Vagina (tissue), 2 donors: ENCODE measurements at regions not wholly inside any gene's neighbourhood (a gene's known extent, or its start where the extent isn't known, plus 50 kb on each side); places are given as distances from the start of the nearest gene placed in this dataset.

Source experiments
- DNase-seq, 2 donors: peaks; one replicate each; pipeline ENCODE4 v3.0.0-alpha.2; 2017; ENCODE audit errors: extremely low spot score in 2 of 2
- H3K27ac ChIP-seq: fragments of 200-600 bp; sonication (generic); one replicate; pipeline ENCODE4 v1.5.1; 2019
- H3K27me3 ChIP-seq: fragments of 200-600 bp; sonication (generic); one replicate; pipeline ENCODE4 v1.5.1; 2019
- H3K36me3 ChIP-seq, 2 donors: fragments of 200-600 bp; sonication (generic); one replicate each; pipeline ENCODE4 v1.5.1; 2017 to 2019
- H3K4me1 ChIP-seq: fragments of 200-600 bp; sonication (generic); one replicate; pipeline ENCODE4 v1.5.1; 2019
- H3K4me3 ChIP-seq, 2 donors: fragments of 200-600 bp; sonication (generic); 1 replicate in 1 of 2; 2 replicates in 1 of 2; pipeline ENCODE4 v1.5.1; 2016 to 2019
- H3K9me3 ChIP-seq: fragments of 200-600 bp; sonication (generic); one replicate; pipeline ENCODE4 v1.5.1; 2019
- POLR2A ChIP-seq, 2 donors: fragments of 450-650 bp; IDR thresholded peaks; one replicate each; pipeline ENCODE4 v1.6.1; 2017; ENCODE audit warnings: antibody characterized with exemption in 2 of 2, mild to moderate bottlenecking in 2 of 2, moderate library complexity in 2 of 2
- POLR2AphosphoS5 ChIP-seq, 2 donors: sonication (generic); formaldehyde crosslinking; IDR thresholded peaks; one replicate each; pipeline ENCODE4 v1.9.0; 2017; ENCODE audit warnings: antibody characterized with exemption in 2 of 2, mild to moderate bottlenecking in 2 of 2, low read depth in 1 of 2; ENCODE audit not compliant: insufficient read depth in 1 of 2
- intact Hi-C: fragments of 100-400 bp; cut with DNase I; formaldehyde crosslinking; loops from one replicate; pipeline ENCODE4 v1.15.1; 2023
- TF ChIP-seq, protein P1 (sequence below), 3 experiments: fragments of 450-650 bp in 2 of 3; fragments of 200-600 bp in 1 of 3; sonication (generic) in 1 of 3; IDR thresholded peaks; one replicate each; pipeline ENCODE4 v1.5.1; 2017 to 2019; ENCODE audit warnings: antibody characterized with exemption in 3 of 3, mild to moderate bottlenecking in 2 of 3, moderate library complexity in 2 of 3

DNA sequence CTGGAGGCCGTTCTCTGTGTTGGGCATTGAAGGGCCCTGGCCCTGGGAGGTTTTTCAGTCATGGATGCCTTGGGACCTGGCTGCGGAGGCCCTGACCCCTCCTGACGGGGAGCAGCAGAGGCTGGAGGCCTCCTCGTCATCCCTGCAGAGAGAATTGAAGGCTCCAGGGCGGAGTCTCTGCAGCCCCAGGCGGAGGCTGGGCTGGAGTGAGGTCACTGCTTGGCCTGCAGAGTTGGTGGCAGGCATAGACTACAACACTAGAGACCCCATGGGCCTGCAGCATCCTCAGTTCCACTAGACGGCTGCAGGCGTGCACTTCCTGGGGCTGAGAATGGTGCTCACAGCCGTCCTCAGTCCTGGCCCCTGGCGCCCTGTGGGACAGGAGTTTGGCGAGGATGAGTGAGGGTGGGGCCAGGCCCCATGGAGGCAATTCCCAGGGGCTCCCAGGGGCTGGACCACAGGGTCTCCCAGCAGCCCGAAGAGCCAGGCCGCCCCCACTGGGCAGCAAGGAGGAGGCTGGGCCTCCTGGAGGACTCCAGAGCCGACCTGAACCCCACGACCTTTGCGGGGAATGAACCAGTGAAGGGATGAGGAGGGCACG, 1194.9 kb downstream of the BRD1 start:
- intact Hi-C loops, result no loop called here
- Histone ChIP-seq H3K4me3 (no peak overlapping the region), H3K4me1 (no peaks in the 10 kb centered on the region), H3K27me3 (no peaks in the 10 kb centered on the region), H3K27ac (no peak overlapping the region), H3K36me3 (no peaks in the 10 kb centered on the region), H3K9me3 (no peaks in the 10 kb centered on the region)
- TF ChIP-seq, protein P1, sequence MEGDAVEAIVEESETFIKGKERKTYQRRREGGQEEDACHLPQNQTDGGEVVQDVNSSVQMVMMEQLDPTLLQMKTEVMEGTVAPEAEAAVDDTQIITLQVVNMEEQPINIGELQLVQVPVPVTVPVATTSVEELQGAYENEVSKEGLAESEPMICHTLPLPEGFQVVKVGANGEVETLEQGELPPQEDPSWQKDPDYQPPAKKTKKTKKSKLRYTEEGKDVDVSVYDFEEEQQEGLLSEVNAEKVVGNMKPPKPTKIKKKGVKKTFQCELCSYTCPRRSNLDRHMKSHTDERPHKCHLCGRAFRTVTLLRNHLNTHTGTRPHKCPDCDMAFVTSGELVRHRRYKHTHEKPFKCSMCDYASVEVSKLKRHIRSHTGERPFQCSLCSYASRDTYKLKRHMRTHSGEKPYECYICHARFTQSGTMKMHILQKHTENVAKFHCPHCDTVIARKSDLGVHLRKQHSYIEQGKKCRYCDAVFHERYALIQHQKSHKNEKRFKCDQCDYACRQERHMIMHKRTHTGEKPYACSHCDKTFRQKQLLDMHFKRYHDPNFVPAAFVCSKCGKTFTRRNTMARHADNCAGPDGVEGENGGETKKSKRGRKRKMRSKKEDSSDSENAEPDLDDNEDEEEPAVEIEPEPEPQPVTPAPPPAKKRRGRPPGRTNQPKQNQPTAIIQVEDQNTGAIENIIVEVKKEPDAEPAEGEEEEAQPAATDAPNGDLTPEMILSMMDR (IDR thresholded peaks at IDR 0.05), result no peak
- TF ChIP-seq POLR2AphosphoS5 (IDR thresholded peaks at IDR 0.05; ENCODE audit: insufficient read depth in 1 of 2, low read depth in 1 of 2), result no peak
- TF ChIP-seq POLR2A (IDR thresholded peaks at IDR 0.05), result no peak
- no peak for DNase-seq

DNA sequence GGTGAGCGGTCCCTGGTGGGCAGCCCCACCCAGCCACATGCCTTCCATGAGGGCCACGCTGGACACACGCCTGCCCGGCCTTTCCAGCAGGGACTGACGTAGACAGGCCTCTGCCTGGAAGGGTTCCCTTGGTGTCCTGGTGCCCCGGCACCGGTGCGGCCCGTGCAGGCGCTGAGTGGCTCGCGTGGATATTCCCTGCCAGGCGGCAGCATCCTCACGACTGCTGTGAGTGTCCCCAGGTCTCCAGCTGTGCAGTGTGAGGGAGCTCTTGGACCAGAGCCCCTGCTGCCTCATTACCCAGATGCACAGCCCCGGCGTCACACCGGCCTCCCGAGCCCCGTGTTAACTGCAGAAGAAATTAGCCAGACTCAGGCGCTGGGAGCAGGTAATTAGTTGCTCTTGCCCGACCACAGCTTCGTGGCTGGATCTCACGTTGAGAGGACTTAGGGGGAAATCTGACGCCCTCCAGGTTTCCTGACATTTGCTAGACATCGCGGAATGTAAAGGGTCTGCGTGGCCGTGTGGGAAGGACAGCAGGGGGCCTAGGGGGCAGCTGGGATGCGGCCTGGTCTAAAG, 1196.3 kb downstream of the BRD1 start:
- H3K27me3 ChIP-seq, result no peaks in the 10 kb centered on the region
- intact Hi-C loops, result no loop called here
- no peak overlapping the region for H3K27ac ChIP-seq
- no peak overlapping the region for H3K4me3 ChIP-seq
- no peak for DNase-seq
- H3K9me3 ChIP-seq, result no peaks in the 10 kb centered on the region
- TF ChIP-seq, protein P1 (IDR thresholded peaks at IDR 0.05), result no peak
- TF ChIP-seq POLR2A (IDR thresholded peaks at IDR 0.05) (no peak), POLR2AphosphoS5 (IDR thresholded peaks at IDR 0.05; ENCODE audit: insufficient read depth in 1 of 2, low read depth in 1 of 2) (no peak)
- H3K4me1 ChIP-seq, result no peaks in the 10 kb centered on the region
- H3K36me3 ChIP-seq, result no peaks in the 10 kb centered on the region

DNA sequence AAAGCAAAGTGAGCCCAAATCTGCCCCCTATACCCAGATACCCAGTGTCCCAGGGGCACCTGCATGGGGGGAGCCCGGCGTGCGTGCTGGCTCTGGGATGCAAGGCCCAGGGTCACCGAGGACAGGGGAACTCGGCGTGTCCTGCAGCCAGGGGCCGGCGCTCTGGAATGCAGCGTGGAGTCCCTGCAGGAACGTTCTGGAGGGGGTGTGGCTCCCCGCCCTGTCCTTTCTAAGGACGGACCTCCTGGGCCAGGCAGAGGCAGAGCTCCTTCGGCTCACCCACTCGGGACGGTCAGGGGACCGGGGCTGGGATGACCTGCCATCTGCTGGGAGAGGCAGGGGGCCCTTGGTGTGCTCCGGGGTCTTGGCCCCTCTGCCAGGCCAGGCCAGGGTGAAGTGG, 1196.8 kb downstream of the BRD1 start:
- no peak overlapping the region for H3K27ac ChIP-seq
- H3K9me3 ChIP-seq, result no peaks in the 10 kb centered on the region
- no peaks in the 10 kb centered on the region for H3K4me1 ChIP-seq
- TF ChIP-seq POLR2AphosphoS5 (IDR thresholded peaks at IDR 0.05; ENCODE audit: insufficient read depth in 1 of 2, low read depth in 1 of 2) (no peak), POLR2A (IDR thresholded peaks at IDR 0.05) (no peak)
- TF ChIP-seq, protein P1 (IDR thresholded peaks at IDR 0.05), result no peak
- H3K36me3 ChIP-seq, result no peaks in the 10 kb centered on the region
- intact Hi-C loops, result no loop called here
- no peak for DNase-seq
- H3K27me3 ChIP-seq, result no peaks in the 10 kb centered on the region
- H3K4me3 ChIP-seq, result no peak overlapping the region

DNA sequence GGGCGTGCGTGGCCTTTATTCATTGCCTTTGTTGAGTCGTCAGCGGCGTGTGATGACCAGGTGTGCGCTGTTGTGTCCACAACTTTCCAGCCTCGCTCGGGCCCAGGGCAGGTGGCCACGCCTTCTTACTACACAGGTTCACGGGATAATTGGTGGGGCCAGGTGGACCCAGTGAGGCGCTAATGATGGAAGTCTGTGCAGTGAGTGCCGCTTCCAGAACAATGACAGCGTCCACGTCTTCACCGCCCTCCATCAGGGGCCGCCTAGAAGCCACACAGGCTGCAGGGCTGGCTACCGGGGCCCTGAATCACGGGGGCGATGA, 1197.3 kb downstream of the BRD1 start:
- Histone ChIP-seq H3K4me3 (no peak overlapping the region), H3K27ac (no peak overlapping the region), H3K4me1 (no peaks in the 10 kb centered on the region), H3K36me3 (no peaks in the 10 kb centered on the region), H3K9me3 (no peaks in the 10 kb centered on the region), H3K27me3 (no peaks in the 10 kb centered on the region)
- TF ChIP-seq POLR2A (IDR thresholded peaks at IDR 0.05) (no peak), POLR2AphosphoS5 (IDR thresholded peaks at IDR 0.05; ENCODE audit: insufficient read depth in 1 of 2, low read depth in 1 of 2) (no peak)
- TF ChIP-seq, protein P1 (IDR thresholded peaks at IDR 0.05), result no peak
- intact Hi-C loops, result no loop called here
- DNase-seq, result no peak

DNA sequence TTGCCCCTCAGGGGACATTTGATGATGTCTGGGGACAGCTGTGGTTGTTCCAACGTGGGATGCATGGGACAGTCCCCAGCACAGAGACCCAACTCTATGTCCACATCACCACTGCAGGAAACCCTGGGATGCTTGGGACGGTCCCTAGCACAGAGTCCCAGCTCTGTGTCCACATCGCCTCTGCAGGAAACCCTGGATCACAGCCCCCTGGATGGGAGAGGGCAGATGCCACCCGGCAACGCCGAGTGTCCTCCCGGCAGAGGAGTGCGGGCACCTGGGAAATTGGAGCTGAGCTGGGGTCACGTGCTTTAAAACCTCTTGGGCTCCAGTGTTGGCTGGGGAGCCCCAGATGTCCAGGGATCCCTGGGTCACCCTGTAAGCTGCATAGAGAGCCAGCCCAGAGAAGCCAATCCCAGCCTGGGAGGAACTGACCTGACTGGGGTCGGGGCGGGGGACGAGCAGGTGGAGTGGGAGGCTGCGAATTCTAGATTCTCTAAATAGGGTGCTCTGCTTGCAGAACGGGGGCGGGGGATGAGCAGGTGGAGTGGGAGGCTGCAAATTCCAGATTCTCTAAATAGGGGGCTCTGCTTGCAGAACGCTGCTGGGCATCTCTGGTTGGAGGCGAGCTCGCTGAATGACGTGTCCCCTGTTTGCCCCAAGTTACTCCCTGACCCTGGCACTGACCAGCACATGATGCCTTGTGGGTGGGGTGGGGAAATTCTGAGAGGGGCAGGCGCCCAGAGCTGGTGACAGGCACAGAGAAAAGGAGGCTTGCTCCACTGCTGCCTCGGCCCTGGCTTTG, 1197.8 kb downstream of the BRD1 start:
- Histone ChIP-seq H3K27me3 (no peaks in the 10 kb centered on the region), H3K9me3 (no peaks in the 10 kb centered on the region)

More for the DNA sequence above, 1197.8 kb downstream of the BRD1 start:
- no peak overlapping the region for H3K27ac ChIP-seq
- no peak for DNase-seq
- no peak for TF ChIP-seq POLR2AphosphoS5 (IDR thresholded peaks at IDR 0.05; ENCODE audit: insufficient read depth in 1 of 2, low read depth in 1 of 2)
- TF ChIP-seq, protein P1 (IDR thresholded peaks at IDR 0.05), result no peak
- no peak for TF ChIP-seq POLR2A (IDR thresholded peaks at IDR 0.05)
- intact Hi-C loops, result no loop called here
- H3K4me3 ChIP-seq, result no peak overlapping the region
- no peaks in the 10 kb centered on the region for H3K36me3 ChIP-seq
- H3K4me1 ChIP-seq, result no peaks in the 10 kb centered on the region
